Panc1 (cell line): ENCODE measurements at regions not wholly inside any gene's neighbourhood (a gene's known extent, or its start where the extent isn't known, plus 50 kb on each side); places are given as distances from the start of the nearest gene placed in this dataset.

Experiments used
- ATAC-seq: fragments of 200-7000 bp; cut with Tn5 transposase; 2 replicates; pipeline ENCODE4 v1.9.1; 2020; ENCODE audit warnings: mild to moderate bottlenecking, moderate library complexity
- BruUV-seq: library from RNA; stranded (reverse); fragments of 400-500 nt; replicated peaks from 2 replicates; lab custom pipeline; 2021; lab: Mats Ljungman, UMichigan
- CTCF ChIA-PET: fragments of 300-600 bp; sonication (Branson Sonifier 250); formaldehyde crosslinking; loops from one replicate; lab custom pipeline; 2022; ENCODE audit warnings: antibody characterized with exemption; lab: Charles Lee
- POLR2A ChIA-PET: fragments of 300-600 bp; sonication (Branson Sonifier 250); formaldehyde crosslinking; loops from one replicate; lab custom pipeline; 2022; ENCODE audit warnings: antibody characterized with exemption; lab: Charles Lee
- DNase-seq: peaks from one replicate; pipeline ENCODE4 v3.0.0-alpha.2; 2010; ENCODE audit warnings: low read depth, low spot score
- H3K27ac ChIP-seq: 2 replicates; pipeline ENCODE4 v1.5.1; 2011; ENCODE audit warnings: mild to moderate bottlenecking, low read length, inconsistent platforms
- H3K27me3 ChIP-seq: fragments of 200-500 bp; sonication (Bioruptor generic); 2 replicates; pipeline ENCODE4 v1.6.0; 2014; ENCODE audit warnings: low read length, inconsistent platforms; ENCODE audit not compliant: control insufficient read depth, insufficient read depth
- H3K36me3 ChIP-seq: fragments of 200-500 bp; sonication (Bioruptor generic); 2 replicates; pipeline ENCODE4 v1.5.1; 2014; ENCODE audit warnings: inconsistent platforms, mild to moderate bottlenecking, low read length, moderate library complexity; ENCODE audit not compliant: control insufficient read depth, insufficient read depth
- H3K4me1 ChIP-seq: 2 replicates; pipeline ENCODE4 v1.5.1; 2011; ENCODE audit warnings: inconsistent platforms, mild to moderate bottlenecking, low read length, moderate library complexity; ENCODE audit not compliant: control insufficient read depth, insufficient read depth
- H3K4me3 ChIP-seq, 2 experiments: 2 replicates each; pipeline ENCODE4 v1.5.1; 2011 to 2012; ENCODE audit warnings: low read depth in 2 of 2, low read length in 2 of 2, mild to moderate bottlenecking in 2 of 2, inconsistent platforms in 1 of 2, moderate library complexity in 1 of 2
- H3K9me3 ChIP-seq: fragments of 200-500 bp; sonication (Bioruptor generic); 2 replicates; pipeline ENCODE4 v1.5.1; 2014; ENCODE audit warnings: low read depth, mild to moderate bottlenecking, inconsistent platforms, low read length, moderate library complexity; ENCODE audit not compliant: control insufficient read depth, insufficient read depth
- CTCF ChIP-seq: fragments of 450-650 bp; IDR thresholded peaks from 2 replicates; pipeline ENCODE4 v1.5.1; 2017; ENCODE audit warnings: mild to moderate bottlenecking
- POLR2AphosphoS5 ChIP-seq: IDR thresholded peaks from 2 replicates; pipeline ENCODE4 v1.6.1; 2012; ENCODE audit warnings: mild to moderate bottlenecking, low read depth, low read length, moderate library complexity
- REST ChIP-seq, 2 experiments: IDR thresholded peaks; 2 replicates each; pipeline ENCODE4 v1.6.1; 2011 to 2012; ENCODE audit warnings: low read depth in 2 of 2, control low read depth in 1 of 2, low read length in 1 of 2, mild to moderate bottlenecking in 1 of 2, moderate library complexity in 1 of 2; ENCODE audit not compliant: insufficient read depth in 1 of 2
- SIN3A ChIP-seq: IDR thresholded peaks from 2 replicates; pipeline ENCODE4 v1.6.1; 2012; ENCODE audit warnings: low read depth, mild to moderate bottlenecking, low read length, moderate library complexity, borderline replicate concordance; ENCODE audit not compliant: insufficient read depth
- TCF7L2 ChIP-seq: IDR thresholded peaks from 2 replicates; pipeline ENCODE4 v1.6.1; 2011; ENCODE audit warnings: mild to moderate bottlenecking, low read depth, low read length, inconsistent platforms
- in situ Hi-C: cut with HindIII; loops from 2 replicates; pipeline ENCODE4 v1.10.0; 2016; ENCODE audit warnings: low sequenced_read_pairs, low pct_unique_long_range_greater_than_20kb
- intact Hi-C: fragments of 100-400 bp; cut with micrococcal nuclease; formaldehyde crosslinking; loops from one replicate; pipeline ENCODE4 v1.10.0; 2022; ENCODE audit not compliant: unreplicated experiment

GRCh38 chr20:58094698-58095097 lies 133.8 kb downstream of the ANKRD60 start:
- no TSS peak for BruUV-seq
- Histone ChIP-seq H3K4me3 (no peak overlapping the region), H3K36me3 (no peaks in the 10 kb centered on the region), H3K27me3 (no peaks in the 10 kb centered on the region), H3K9me3 (no peaks in the 10 kb centered on the region), H3K27ac (no peak overlapping the region), H3K4me1 (no peaks in the 10 kb centered on the region)
- no peak for ATAC-seq
- no peak for DNase-seq
- CTCF ChIA-PET: no interaction called here
- POLR2A ChIA-PET: no interaction called here
- intact Hi-C loops: no loop called here
- TF ChIP-seq REST (IDR thresholded peaks at IDR 0.05; ENCODE audit: insufficient read depth in 1 of 2, low read depth in 2 of 2, low read length in 1 of 2) (no peak), TCF7L2 (no peak), POLR2AphosphoS5 (no peak), CTCF (no peak), SIN3A (no peak)
- in situ Hi-C loops: no loop called here

GRCh38 chr20:58094160-58094559 lies 134.3 kb downstream of the ANKRD60 start:
- BruUV-seq: no TSS peak
- no peaks in the 10 kb centered on the region for H3K4me1 ChIP-seq
- DNase-seq (no peak), ATAC-seq (no peak)
- H3K27me3 ChIP-seq: no peaks in the 10 kb centered on the region
- no peak overlapping the region for H3K4me3 ChIP-seq
- TF ChIP-seq REST (IDR thresholded peaks at IDR 0.05; ENCODE audit: insufficient read depth in 1 of 2, low read depth in 2 of 2, low read length in 1 of 2): no peak
- TF ChIP-seq POLR2AphosphoS5: no peak
- no peak for TF ChIP-seq SIN3A
- TF ChIP-seq TCF7L2: no peak
- no peak for TF ChIP-seq CTCF
- in situ Hi-C loops: no loop called here
- intact Hi-C loops: no loop called here
- no peaks in the 10 kb centered on the region for H3K36me3 ChIP-seq
- POLR2A ChIA-PET: no interaction called here
- no peaks in the 10 kb centered on the region for H3K9me3 ChIP-seq
- CTCF ChIA-PET: no interaction called here
- H3K27ac ChIP-seq: no peak overlapping the region
